ENCODE measurements at regions not wholly inside any gene's neighbourhood (a gene's known extent, or its start where the extent isn't known, plus 50 kb on each side); places are given as distances from the start of the nearest gene placed in this dataset.
A peak's percentile ranks its signal among the peaks of the same experiment; 100 is the strongest.

- DNase-seq (ENCODE audit: low read depth in 2 of 2): no peak
Measured at GRCh38 chr5:107216587-107216986, 454.1 kb downstream of the EFNA5 start.

GRCh38 chr5:107215611-107216010 lies 455.1 kb downstream of the EFNA5 start:
- no peak for DNase-seq (ENCODE audit: low read depth in 2 of 2)

DNA sequence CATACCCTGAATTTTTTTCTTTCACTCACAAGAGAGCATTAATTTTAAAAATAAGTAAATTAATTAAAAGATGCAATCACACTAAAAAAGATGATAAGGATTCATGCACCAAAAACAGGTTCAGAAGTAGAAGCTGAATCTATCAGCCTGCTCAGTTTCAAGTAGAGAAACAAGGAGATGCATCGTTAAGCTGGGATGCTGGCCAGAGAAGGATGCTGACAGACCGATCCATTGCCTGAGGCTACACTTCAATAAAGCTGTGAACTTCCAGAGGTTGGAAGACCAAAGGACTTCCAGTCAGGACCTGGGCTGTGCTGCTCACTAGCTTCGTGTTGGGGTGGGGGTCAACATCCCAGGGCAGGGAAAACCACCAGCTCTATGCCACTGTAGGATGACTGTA lies 457.7 kb downstream of the EFNA5 start:
- no peak for DNase-seq (ENCODE audit: low read depth in 2 of 2)

DNA sequence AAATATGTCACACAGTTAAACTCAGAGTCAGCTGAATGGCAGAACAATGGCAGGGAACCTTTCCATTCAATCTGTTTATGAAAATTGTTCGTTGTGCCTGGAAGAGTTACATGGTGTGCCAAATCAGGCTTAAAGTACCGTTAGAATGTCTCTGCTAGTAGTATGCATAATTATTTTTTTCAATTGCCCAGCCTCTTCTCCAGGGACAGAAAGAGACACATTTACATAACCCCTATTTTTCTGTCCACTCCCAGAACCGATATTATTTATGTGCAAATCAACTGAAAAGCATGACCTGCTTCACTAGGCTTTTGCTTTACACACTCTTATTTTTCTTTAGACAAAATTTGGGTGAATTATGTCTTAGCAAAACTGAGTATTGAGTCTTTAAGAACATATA lies 459.1 kb downstream of the EFNA5 start:
- no peak for DNase-seq (ENCODE audit: low read depth in 2 of 2)

- DNase-seq (ENCODE audit: low read depth in 2 of 2): no peak
Measured at GRCh38 chr5:107208867-107209266, 461.9 kb downstream of the EFNA5 start.

DNA sequence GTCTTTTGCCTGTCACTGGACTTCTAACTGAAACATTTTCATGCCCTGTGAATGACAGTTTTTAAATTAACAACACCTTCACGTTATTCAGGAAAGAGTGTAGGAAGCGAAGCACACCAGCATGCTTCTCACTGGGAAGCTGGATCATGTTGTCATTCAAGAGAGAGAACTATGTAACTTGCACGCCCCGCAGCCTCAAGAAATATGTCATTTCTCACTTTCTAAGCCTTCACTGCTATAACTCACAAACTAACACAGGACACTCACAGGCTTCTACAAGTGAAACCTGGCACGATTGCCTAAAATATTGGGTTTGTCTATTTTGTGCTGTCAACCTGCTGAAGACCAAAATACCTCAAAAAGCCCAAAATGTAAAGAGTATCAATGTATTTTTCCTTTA lies 466.3 kb downstream of the EFNA5 start:
- no peak for DNase-seq (ENCODE audit: low read depth in 2 of 2)

- DNase-seq (ENCODE audit: low read depth in 2 of 2): no peak
Measured at GRCh38 chr5:107203243-107203642, 467.5 kb downstream of the EFNA5 start.

DNA sequence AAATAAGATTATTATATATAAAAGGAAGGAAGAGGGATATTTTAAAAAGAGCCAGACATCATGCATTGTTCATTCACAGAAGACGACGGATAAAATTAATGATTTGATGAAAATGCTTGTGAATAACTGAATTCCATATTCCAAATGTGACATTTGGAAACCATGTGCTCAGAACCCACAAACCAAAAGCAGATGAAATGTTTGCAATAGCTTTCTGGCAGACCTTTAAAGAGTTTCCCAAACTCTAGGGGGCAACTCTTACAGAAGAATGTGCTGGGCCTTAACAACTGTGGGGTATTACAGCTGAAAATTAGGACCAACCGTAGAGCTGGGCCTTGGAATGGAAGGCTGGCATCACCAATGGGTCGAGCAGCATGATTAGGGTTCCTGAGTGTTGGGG lies 471.0 kb downstream of the EFNA5 start:
- DNase-seq (ENCODE audit: low read depth in 2 of 2): peak; percentile 36 to 37

DNA sequence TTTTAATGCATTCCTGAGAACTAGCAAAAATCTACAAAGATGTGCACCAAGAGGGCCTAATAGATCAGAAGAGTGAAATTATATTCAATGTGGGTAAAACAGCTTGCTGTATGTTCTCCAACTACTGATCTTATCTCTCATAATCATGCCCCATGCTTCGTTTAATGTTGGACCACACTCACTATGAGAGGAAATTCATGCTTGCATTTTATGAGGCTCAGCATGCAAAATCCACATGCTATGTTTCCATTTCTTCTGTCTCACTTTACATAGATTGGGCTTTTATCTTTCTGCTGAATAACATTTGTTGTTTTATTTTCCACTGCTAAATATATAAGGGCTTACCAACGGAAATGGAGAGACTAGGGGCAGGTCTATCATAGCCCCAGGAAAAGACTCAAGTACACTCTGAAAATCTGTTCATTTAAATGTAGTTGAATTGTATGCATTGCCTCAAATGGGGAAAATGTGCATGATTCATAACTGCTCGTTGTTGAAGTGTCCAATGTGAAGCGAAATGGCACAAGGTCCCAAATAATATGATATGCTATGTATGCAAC lies 474.2 kb downstream of the EFNA5 start:
- no peak for DNase-seq (ENCODE audit: low read depth in 2 of 2)

DNA sequence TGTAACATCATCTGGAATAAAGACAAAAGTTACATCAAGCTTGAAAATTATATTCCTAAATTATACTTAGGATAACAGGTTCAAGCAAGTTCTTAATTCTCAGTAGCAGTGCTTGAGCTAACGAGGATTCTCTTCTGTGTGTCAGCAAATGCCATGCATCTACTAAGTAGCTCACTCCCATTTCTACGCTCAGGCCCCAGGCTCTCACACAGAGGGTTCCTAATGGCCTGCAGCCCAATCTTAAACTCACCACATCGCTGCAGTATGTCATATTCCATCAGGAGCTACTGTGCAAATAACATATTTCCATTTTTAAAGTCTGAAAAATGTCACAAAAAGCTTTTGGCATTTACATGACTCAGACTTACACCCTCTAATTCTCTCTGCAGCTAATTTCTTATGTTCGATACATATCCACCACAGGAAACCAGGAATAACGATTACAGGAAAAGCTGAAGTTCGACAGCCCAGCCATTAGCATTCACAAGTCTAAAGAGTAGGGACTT lies 474.8 kb downstream of the EFNA5 start:
- DNase-seq (ENCODE audit: low read depth in 2 of 2): no peak

- DNase-seq (ENCODE audit: low read depth in 2 of 2): no peak
Measured at GRCh38 chr5:107184871-107185270, 485.9 kb downstream of the EFNA5 start.

GRCh38 chr5:107184066-107184465 lies 486.7 kb downstream of the EFNA5 start:
- no peak for DNase-seq (ENCODE audit: low read depth in 2 of 2)

GRCh38 chr5:107170620-107171019 lies 500.1 kb downstream of the EFNA5 start:
- no peak for DNase-seq (ENCODE audit: low read depth in 2 of 2)

- no peak for DNase-seq (ENCODE audit: low read depth in 2 of 2)
Measured at GRCh38 chr5:107169867-107170266, 500.9 kb downstream of the EFNA5 start.

GRCh38 chr5:107168848-107169752 lies 501.6 kb downstream of the EFNA5 start:
- DNase-seq (ENCODE audit: low read depth in 2 of 2): no peak

GRCh38 chr5:107168086-107168485 lies 502.7 kb downstream of the EFNA5 start:
- DNase-seq (ENCODE audit: low read depth in 2 of 2): no peak

DNA sequence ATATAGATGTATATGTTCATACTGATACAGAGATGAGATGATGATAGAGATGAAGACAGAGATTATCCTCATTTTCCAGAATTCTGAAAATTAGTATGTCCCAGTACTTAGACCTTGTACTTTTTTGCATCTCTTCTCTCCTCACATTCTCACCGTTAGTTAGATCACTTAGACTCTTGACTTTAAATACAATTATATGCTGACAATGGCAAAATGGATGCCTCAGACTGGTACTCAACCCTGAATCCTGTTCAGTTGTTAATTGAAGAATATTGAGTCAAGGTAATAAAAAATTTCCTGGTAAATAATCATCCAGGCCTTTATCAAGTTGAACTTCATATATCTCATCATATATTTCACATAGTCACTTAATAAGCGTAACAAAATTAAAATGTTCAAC lies 505.4 kb downstream of the EFNA5 start:
- DNase-seq (ENCODE audit: low read depth in 2 of 2): no peak

GRCh38 chr5:107157809-107158208 lies 512.9 kb downstream of the EFNA5 start:
- no peak for DNase-seq (ENCODE audit: low read depth in 2 of 2)

DNA sequence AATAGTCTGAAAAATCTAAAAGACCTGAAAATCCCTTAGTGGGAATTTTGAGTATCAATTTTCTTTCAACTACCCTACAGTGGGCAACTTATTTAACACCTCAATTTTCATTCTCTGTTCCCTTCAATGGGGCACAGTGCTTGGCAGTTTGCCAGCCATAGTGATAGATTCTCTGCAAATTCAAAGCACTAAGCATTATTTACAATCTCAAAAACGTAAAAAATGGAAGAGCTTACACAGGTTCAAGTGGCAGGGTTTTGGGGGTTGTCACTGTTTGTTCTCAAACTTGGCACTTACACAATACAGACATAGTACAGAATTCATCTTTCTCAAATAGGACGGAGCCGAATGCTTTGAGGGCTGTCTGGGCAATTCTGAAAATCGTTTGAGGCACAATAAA lies 515.0 kb downstream of the EFNA5 start:
- DNase-seq (ENCODE audit: low read depth in 2 of 2): no peak

GRCh38 chr5:107154593-107154992 lies 516.1 kb downstream of the EFNA5 start:
- DNase-seq (ENCODE audit: low read depth in 2 of 2): no peak

DNA sequence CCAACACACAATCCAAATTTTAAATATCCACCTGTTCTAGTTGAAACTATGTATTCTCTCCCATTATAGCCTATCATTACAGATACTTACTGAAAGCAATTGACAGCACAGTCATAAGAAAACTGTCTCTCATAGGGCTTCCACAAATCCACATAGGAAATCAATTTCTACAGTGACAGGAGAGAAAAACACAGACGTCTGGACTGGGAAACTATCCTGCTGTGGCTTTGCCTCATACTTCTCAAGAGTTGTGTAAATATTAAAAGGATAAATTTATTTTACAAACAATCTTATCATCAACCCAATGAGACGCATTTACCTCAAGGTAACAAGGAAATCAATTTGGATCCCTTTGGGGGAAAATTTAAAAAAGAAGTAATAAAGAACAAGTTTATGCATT lies 517.5 kb downstream of the EFNA5 start:
- DNase-seq (ENCODE audit: low read depth in 2 of 2): no peak

- no peak for DNase-seq (ENCODE audit: low read depth in 2 of 2)
Measured at GRCh38 chr5:107149243-107150005, 521.3 kb downstream of the EFNA5 start.

- no peak for DNase-seq (ENCODE audit: low read depth in 2 of 2)
Measured at GRCh38 chr5:107147589-107147988, 523.1 kb downstream of the EFNA5 start.

All from fibroblast of skin of left biceps (primary cell).